K562 (cell line): ENCODE measurements at regions not wholly inside any gene's neighbourhood (a gene's known extent, or its start where the extent isn't known, plus 50 kb on each side); places are given as distances from the start of the nearest gene placed in this dataset.

ENCODE experiments used
- ATAC-seq: fragments of 200-7000 bp; cut with Tn5 transposase; 3 replicates; pipeline ENCODE4 v1.9.1; 2020; ENCODE audit warnings: moderate library complexity
- BruUV-seq: library from RNA; stranded (reverse); fragments of 400-500 nt; replicated peaks from 2 replicates; lab custom pipeline; 2021; lab: Mats Ljungman, UMichigan
- CTCF ChIA-PET: fragments of 300-600 bp; formaldehyde crosslinking; extraction: SDS; loops from one replicate; lab custom pipeline; 2021; ENCODE audit warnings: low intra/inter-chr PET ratio; lab: Yijun Ruan, JAX
- POLR2A ChIA-PET: fragments of 300-600, 350-650 bp; sonication (Branson Sonifier 250); formaldehyde crosslinking; extraction: SDS; loops from one replicate; lab custom pipeline; 2021; ENCODE audit warnings: antibody characterized with exemption, inconsistent platforms; lab: Yijun Ruan, JAX
- DNase-seq, 4 experiments: peaks; one replicate each; pipeline versions ENCODE4 v3.0.0 to v3.0.0-alpha.2; 2011 to 2018; ENCODE audit warnings: low spot score in 3 of 4, mixed read lengths in 3 of 4; ENCODE audit errors: extremely low read depth in 1 of 4
- FAIRE-seq: peaks from 2 replicates; lab custom pipeline; 2011; peaks lifted over from hg19 to GRCh38; lab: Jason Lieb, UNC
- H2AFZ ChIP-seq: 2 replicates; pipeline ENCODE4 v1.6.0; 2011; ENCODE audit warnings: low read depth, low read length, control low read depth, inconsistent platforms
- H3K27ac ChIP-seq: fragments of 200-600 bp; 3 replicates; pipeline ENCODE4 v1.8.0; 2011; ENCODE audit warnings: low read depth, mild to moderate bottlenecking, control low read depth, inconsistent platforms, low read length, moderate library complexity, mixed read lengths; ENCODE audit errors: extremely low read depth
- H3K27me3 ChIP-seq, 2 experiments: fragments of 300-600 bp in 1 of 2; 2 replicates in 1 of 2; 3 replicates in 1 of 2; pipeline versions ENCODE4 v1.6.0 to v1.8.0; 2011; ENCODE audit warnings: inconsistent platforms in 2 of 2, low read length in 2 of 2, mild to moderate bottlenecking in 1 of 2, mixed read lengths in 1 of 2, moderate library complexity in 1 of 2; ENCODE audit not compliant: control insufficient read depth in 2 of 2, insufficient read depth in 2 of 2
- H3K36me3 ChIP-seq: fragments of 300-600 bp; 3 replicates; pipeline ENCODE4 v1.8.0; 2011; ENCODE audit warnings: mild to moderate bottlenecking, low read length, inconsistent platforms; ENCODE audit not compliant: control insufficient read depth, insufficient read depth
- H3K4me1 ChIP-seq, 2 experiments: fragments of 200-600 bp in 1 of 2; replicated peaks in 1 of 2; 2 replicates in 1 of 2; 3 replicates in 1 of 2; pipeline versions ENCODE4 v1.5.1 to v1.8.0; 2011; ENCODE audit warnings: inconsistent platforms in 2 of 2, low read length in 2 of 2, mild to moderate bottlenecking in 1 of 2, mixed read lengths in 1 of 2, moderate library complexity in 1 of 2; ENCODE audit not compliant: control insufficient read depth in 2 of 2, insufficient read depth in 2 of 2
- H3K4me2 ChIP-seq: 2 replicates; pipeline ENCODE4 v1.6.1; 2011; ENCODE audit warnings: low read length, control low read depth, inconsistent platforms, mixed read lengths; ENCODE audit not compliant: insufficient read depth
- H3K4me3 ChIP-seq: fragments of 200-600 bp; sonication (generic), shearing (Covaris generic); 2 replicates; pipeline ENCODE4 v1.5.1; 2016; ENCODE audit warnings: control low read depth, inconsistent platforms
- H3K79me2 ChIP-seq: fragments of 200-600 bp; 3 replicates; pipeline ENCODE4 v1.8.0; 2011; ENCODE audit warnings: low read length, inconsistent platforms; ENCODE audit not compliant: control insufficient read depth, insufficient read depth
- H3K9ac ChIP-seq, 2 experiments: 2 replicates each; pipeline versions ENCODE4 v1.6.0 to v1.6.1; 2011; ENCODE audit warnings: low read depth in 2 of 2, low read length in 2 of 2, control low read depth in 1 of 2, inconsistent platforms in 1 of 2, mild to moderate bottlenecking in 1 of 2, mixed read lengths in 1 of 2; ENCODE audit not compliant: insufficient read depth in 1 of 2
- H3K9me1 ChIP-seq: one replicate; pipeline ENCODE4 v1.6.0; 2011; ENCODE audit warnings: inconsistent platforms, mild to moderate bottlenecking, low read length, moderate library complexity; ENCODE audit not compliant: control insufficient read depth, insufficient read depth
- H3K9me3 ChIP-seq: replicated peaks from 2 replicates; pipeline ENCODE4 v1.5.1; 2011; ENCODE audit warnings: low read depth, low read length, inconsistent platforms; ENCODE audit not compliant: control insufficient read depth, insufficient read depth
- H4K20me1 ChIP-seq: replicated peaks from 2 replicates; pipeline ENCODE4 v1.6.1; 2011; ENCODE audit warnings: low read length, inconsistent platforms, mixed read lengths; ENCODE audit not compliant: control insufficient read depth, insufficient read depth
- DACH1 ChIP-seq: fragments of 450-650 bp; IDR thresholded peaks from 2 replicates; pipeline ENCODE4 v1.6.1; 2018; ENCODE audit not compliant: partially characterized antibody
- GTF2B ChIP-seq: IDR thresholded peaks from 2 replicates; pipeline ENCODE4 v1.6.1; 2011; ENCODE audit not compliant: insufficient read length; ENCODE audit errors: extremely low read depth
- KLF16 ChIP-seq: IDR thresholded peaks from 2 replicates; pipeline ENCODE4 v1.6.1; 2016; ENCODE audit warnings: antibody characterized with exemption
- MCM2 ChIP-seq: fragments of 450-650 bp; IDR thresholded peaks from 2 replicates; pipeline ENCODE4 v1.6.1; 2017; ENCODE audit warnings: low read depth, mild to moderate bottlenecking
- MED1 ChIP-seq: sonication (generic); formaldehyde crosslinking; IDR thresholded peaks from 2 replicates; pipeline ENCODE4 v1.8.1; 2023; ENCODE audit warnings: missing genetic modification reagents, borderline replicate concordance
- MLLT1 ChIP-seq, 2 experiments: fragments of 450-650 bp; IDR thresholded peaks; 2 replicates each; pipeline ENCODE4 v1.6.1; 2016
- SAP30 ChIP-seq: fragments of 200-600 bp; sonication (generic); IDR thresholded peaks from 2 replicates; pipeline ENCODE4 v1.6.1; 2012; ENCODE audit warnings: borderline replicate concordance, low read depth, mild to moderate bottlenecking, moderate library complexity, low read length, control low read depth, inconsistent platforms; ENCODE audit not compliant: insufficient read depth, poor library complexity, severe bottlenecking
- SIX5 ChIP-seq, 2 experiments: IDR thresholded peaks; 2 replicates each; pipeline ENCODE4 v1.6.1; 2011; ENCODE audit warnings: low read length in 2 of 2, borderline replicate concordance in 1 of 2, low read depth in 1 of 2, mild to moderate bottlenecking in 1 of 2, moderate library complexity in 1 of 2; ENCODE audit not compliant: insufficient read depth in 1 of 2
- TAL1 ChIP-seq: fragments of 450-650 bp; IDR thresholded peaks from 2 replicates; pipeline ENCODE4 v1.6.1; 2016; ENCODE audit warnings: mild to moderate bottlenecking
- ZBTB17 ChIP-seq: fragments of 450-650 bp; formaldehyde crosslinking; IDR thresholded peaks from 2 replicates; pipeline ENCODE4 v1.4.0; 2020; ENCODE audit warnings: mild to moderate bottlenecking
- ZFP36 ChIP-seq: fragments of 150-350 bp; IDR thresholded peaks from 2 replicates; pipeline ENCODE4 v1.6.1; 2018; ENCODE audit warnings: low read length, low read depth; ENCODE audit not compliant: partially characterized antibody
- ZNF445 ChIP-seq: fragments of 250-450 bp; sonication (Bioruptor Pico); IDR thresholded peaks from 2 replicates; pipeline ENCODE4 v1.4.0; 2020; ENCODE audit warnings: low read depth, mild to moderate bottlenecking, moderate library complexity
- ZZZ3 ChIP-seq: fragments of 450-650 bp; IDR thresholded peaks from 2 replicates; pipeline ENCODE4 v1.6.1; 2016; ENCODE audit warnings: antibody characterized with exemption, mild to moderate bottlenecking, moderate library complexity
- WGBS: fragments of 100-300 bp; shearing (Covaris generic); methylation state at CpG from one replicate; pipeline ENCODE4 v1.1.6; 2016; ENCODE audit warnings: low coverage, mixed read lengths; ENCODE audit not compliant: insufficient coverage; ENCODE audit errors: missing lambda C conversion rate; 5-methylcytosine and 5-hydroxymethylcytosine counted together
- in situ Hi-C: fragments of 300-500 bp; cut with MboI; formaldehyde crosslinking; loops from 4 replicates; pipeline ENCODE4 v1.15.0; 2018; ENCODE audit warnings: inconsistent platforms, mixed read lengths
- intact Hi-C: fragments of 100-400 bp; cut with micrococcal nuclease; formaldehyde crosslinking; loops from 2 replicates; pipeline ENCODE4 v1.14.2; 2022

DNA sequence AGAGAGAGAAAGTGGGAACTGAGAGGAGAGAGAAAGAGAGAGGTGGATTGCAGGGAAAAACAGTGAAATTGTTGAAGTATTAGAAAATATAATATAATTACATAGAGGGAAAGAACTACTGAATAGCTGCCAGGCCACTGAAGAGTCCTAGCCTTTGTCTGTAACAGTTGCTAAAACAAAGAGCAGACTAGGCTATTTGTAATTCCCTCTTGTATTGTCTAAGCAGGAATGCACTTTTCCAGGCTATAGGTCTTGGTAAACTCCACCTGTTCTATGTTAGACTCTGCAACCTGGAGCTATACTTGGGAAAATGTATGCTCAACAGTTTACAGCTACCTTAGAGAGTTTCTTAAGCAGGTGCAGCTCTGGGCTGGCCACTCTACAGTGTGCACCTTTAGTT is 1063.3 kb downstream of the ADGRL3 start (continued):
- TF ChIP-seq MLLT1 (IDR thresholded peaks at IDR 0.05) (no peak), ZZZ3 (no peak), SIX5 (IDR thresholded peaks at IDR 0.05; ENCODE audit: borderline replicate concordance in 1 of 2, insufficient read depth in 1 of 2, low read depth in 1 of 2, low read length in 2 of 2) (no peak), TAL1 (no peak), SAP30 (no peak), ZBTB17 (no peak), ZNF445 (no peak)
- TF ChIP-seq, all 486 proteins: peak for 0

GRCh38 chr4:62262676-62263075 is 1062.5 kb downstream of the ADGRL3 start:
- Histone ChIP-seq H3K79me2 (no peaks in the 10 kb centered on the region), H3K9ac (no peak overlapping the region), H3K36me3 (no peaks in the 10 kb centered on the region), H2AFZ (no peak overlapping the region), H3K9me3 (no peaks in the 10 kb centered on the region), H4K20me1 (no peaks in the 10 kb centered on the region), H3K4me3 (no peak overlapping the region), H3K27me3 (no peaks in the 10 kb centered on the region), H3K9me1 (no peaks in the 10 kb centered on the region), H3K27ac (no peak overlapping the region), H3K4me2 (no peak overlapping the region), H3K4me1 (no peaks in the 10 kb centered on the region)
- CTCF ChIA-PET: no interaction called here
- TF ChIP-seq DACH1 (no peak), ZFP36 (no peak), GTF2B (no peak), KLF16 (no peak), MED1 (no peak), MCM2 (no peak)
- no TSS peak for BruUV-seq
- POLR2A ChIA-PET: no interaction called here
- in situ Hi-C loops (no loop called here), intact Hi-C loops (no loop called here)
- FAIRE-seq: no peak
- ATAC-seq: no peak
- WGBS: 0% methylated on average over 1 of the region's 1 CpG
- DNase-seq: no peak
